ENCODE measurements at regions not wholly inside any gene's neighbourhood (a gene's known extent, or its start where the extent isn't known, plus 50 kb on each side); places are given as distances from the start of the nearest gene placed in this dataset.
"Not testable (repeated sequence)": the region's sequence is repeated elsewhere in the genome, so short reads cannot be mapped to it uniquely, and the experiment has no call there.

DNA sequence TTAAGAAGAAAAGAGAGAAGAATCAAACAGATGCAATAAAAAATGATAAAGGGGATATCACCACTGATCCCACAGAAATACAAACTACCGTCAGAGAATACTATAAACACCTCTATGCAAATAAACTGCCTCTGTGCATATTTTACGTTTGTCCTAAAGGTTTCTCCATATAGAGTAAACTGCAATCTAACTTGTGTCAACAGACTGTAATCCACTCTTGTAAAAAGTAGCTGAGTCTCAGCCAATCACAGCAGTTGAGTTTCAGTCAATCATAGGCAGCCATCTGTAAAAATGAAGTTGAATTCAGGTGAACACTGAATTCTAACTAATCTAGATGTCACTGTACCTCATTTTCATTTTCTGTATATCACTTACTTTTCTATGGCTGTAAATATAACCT lies 112.2 kb upstream of the SYNCRIP start:
- H3K9ac ChIP-seq = no peak overlapping the region
- no peaks in the 10 kb centered on the region for H3K27me3 ChIP-seq (ENCODE audit: insufficient read depth, low read depth)
- H3K36me3 ChIP-seq (ENCODE audit: insufficient read depth) = no peaks in the 10 kb centered on the region
- no peak overlapping the region for H2AFZ ChIP-seq (ENCODE audit: low read depth)
- no peak overlapping the region for H3K27ac ChIP-seq
- no peaks in the 10 kb centered on the region for H4K20me1 ChIP-seq (ENCODE audit: insufficient read depth)
- H3K4me3 ChIP-seq (IDR thresholded peaks at IDR 0.05; ENCODE audit: insufficient read depth, low read depth, low read length) = no peak overlapping the region
- no peak overlapping the region for H3K4me2 ChIP-seq
- H3K79me2 ChIP-seq (ENCODE audit: insufficient read depth, low read depth) = no peaks in the 10 kb centered on the region
- H3K4me1 ChIP-seq (ENCODE audit: low read depth, poor library complexity, severe bottlenecking) = no peaks in the 10 kb centered on the region
- TF ChIP-seq, protein P1, sequence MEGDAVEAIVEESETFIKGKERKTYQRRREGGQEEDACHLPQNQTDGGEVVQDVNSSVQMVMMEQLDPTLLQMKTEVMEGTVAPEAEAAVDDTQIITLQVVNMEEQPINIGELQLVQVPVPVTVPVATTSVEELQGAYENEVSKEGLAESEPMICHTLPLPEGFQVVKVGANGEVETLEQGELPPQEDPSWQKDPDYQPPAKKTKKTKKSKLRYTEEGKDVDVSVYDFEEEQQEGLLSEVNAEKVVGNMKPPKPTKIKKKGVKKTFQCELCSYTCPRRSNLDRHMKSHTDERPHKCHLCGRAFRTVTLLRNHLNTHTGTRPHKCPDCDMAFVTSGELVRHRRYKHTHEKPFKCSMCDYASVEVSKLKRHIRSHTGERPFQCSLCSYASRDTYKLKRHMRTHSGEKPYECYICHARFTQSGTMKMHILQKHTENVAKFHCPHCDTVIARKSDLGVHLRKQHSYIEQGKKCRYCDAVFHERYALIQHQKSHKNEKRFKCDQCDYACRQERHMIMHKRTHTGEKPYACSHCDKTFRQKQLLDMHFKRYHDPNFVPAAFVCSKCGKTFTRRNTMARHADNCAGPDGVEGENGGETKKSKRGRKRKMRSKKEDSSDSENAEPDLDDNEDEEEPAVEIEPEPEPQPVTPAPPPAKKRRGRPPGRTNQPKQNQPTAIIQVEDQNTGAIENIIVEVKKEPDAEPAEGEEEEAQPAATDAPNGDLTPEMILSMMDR (conservative IDR thresholded peaks at IDR 0.05; ENCODE audit: low read depth, low read length) = no peak

DNA sequence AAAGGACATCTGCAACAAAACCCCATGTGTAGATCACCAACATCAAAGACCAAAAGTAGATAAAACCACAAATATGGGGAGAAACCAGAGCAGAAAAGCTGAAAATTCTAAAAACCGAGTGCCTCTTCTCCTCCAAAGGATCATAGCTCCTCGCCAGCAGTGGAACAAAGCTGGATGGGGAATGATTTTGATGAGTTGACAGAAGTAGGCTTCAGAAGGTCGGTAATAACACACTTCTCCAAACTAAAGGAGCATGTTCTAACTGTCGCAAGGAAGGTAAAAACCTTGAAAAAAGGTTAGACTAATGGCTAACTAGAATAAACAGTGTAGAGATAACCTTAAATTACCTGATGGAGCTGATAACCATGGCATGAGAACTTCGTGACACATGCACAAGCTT lies 109.9 kb upstream of the SYNCRIP start:
- Histone ChIP-seq H3K27ac (no peak overlapping the region), H3K27me3 (ENCODE audit: insufficient read depth, low read depth) (no peaks in the 10 kb centered on the region), H3K9ac (no peak overlapping the region), H3K79me2 (ENCODE audit: insufficient read depth, low read depth) (no peaks in the 10 kb centered on the region), H3K4me2 (no peak overlapping the region), H2AFZ (ENCODE audit: low read depth) (no peak overlapping the region), H4K20me1 (ENCODE audit: insufficient read depth) (no peaks in the 10 kb centered on the region), H3K4me3 (IDR thresholded peaks at IDR 0.05; ENCODE audit: insufficient read depth, low read depth, low read length) (no peak overlapping the region), H3K4me1 (ENCODE audit: low read depth, poor library complexity, severe bottlenecking) (no peaks in the 10 kb centered on the region), H3K36me3 (ENCODE audit: insufficient read depth) (no peaks in the 10 kb centered on the region)
- TF ChIP-seq, protein P1 (conservative IDR thresholded peaks at IDR 0.05; ENCODE audit: low read depth, low read length) = no peak

DNA sequence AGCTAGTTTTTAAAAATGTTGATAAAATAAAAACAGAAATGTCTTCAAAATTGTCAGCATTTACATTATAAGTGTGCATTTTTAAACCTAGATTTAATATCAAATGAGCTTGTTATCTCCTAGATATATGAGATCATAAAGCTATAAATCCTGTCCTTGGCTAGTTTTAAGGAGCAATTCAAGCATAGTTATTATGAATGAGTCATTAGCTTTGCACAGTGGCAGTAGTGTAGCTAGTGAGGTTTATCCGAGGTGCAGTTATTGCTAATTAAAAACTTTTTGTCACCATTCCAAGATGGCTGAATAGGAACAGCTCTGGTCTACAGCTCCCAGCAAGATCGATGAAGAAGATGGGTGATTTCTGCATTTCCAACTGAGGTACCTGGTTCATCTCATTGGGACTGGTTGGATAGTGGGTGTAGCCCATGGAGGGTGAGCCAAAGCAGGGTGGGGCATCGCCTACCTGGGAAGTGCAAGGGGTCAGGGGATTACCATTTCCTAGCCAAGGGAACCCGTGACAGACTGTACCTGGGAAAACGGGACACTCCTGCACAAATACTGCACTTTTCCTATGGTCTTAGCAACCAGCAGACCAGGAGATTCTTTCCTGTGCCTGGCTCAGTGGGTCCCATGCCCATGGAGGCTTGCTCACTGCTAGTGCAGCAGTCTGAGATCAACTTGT lies 108.8 kb upstream of the SYNCRIP start:
- Histone ChIP-seq H3K4me3 (IDR thresholded peaks at IDR 0.05; ENCODE audit: insufficient read depth, low read depth, low read length) (no peak overlapping the region), H3K79me2 (ENCODE audit: insufficient read depth, low read depth) (no peaks in the 10 kb centered on the region), H3K4me1 (ENCODE audit: low read depth, poor library complexity, severe bottlenecking) (no peaks in the 10 kb centered on the region), H3K27me3 (ENCODE audit: insufficient read depth, low read depth) (no peaks in the 10 kb centered on the region), H3K4me2 (no peak overlapping the region), H2AFZ (ENCODE audit: low read depth) (no peak overlapping the region), H3K27ac (no peak overlapping the region), H3K9ac (no peak overlapping the region), H4K20me1 (ENCODE audit: insufficient read depth) (no peaks in the 10 kb centered on the region), H3K36me3 (ENCODE audit: insufficient read depth) (no peaks in the 10 kb centered on the region)
- TF ChIP-seq, protein P1 (conservative IDR thresholded peaks at IDR 0.05; ENCODE audit: low read depth, low read length) = no peak

DNA sequence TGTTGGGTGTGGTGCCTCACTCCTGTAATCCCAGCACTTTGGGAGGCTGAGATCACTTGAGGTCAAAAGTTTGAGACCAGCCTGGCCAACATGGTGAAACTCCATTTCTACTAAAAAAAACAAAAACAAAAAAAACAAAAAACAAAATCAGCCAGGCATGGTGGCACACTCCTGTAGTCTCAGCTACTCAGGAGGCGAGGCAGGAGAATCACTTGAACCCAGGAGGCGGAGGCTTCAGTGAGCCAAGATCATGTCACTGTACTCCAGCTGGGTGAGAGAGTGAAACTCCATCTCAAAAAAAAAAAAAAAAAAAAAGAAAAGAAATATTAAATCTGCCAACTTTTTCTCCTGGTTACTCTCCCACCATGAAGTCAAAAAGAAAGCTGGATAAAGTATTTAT lies 107.5 kb upstream of the SYNCRIP start:
- not testable (repeated sequence) for H3K4me1 ChIP-seq (ENCODE audit: low read depth, poor library complexity, severe bottlenecking); H3K27ac ChIP-seq; H3K9ac ChIP-seq; H3K36me3 ChIP-seq (ENCODE audit: insufficient read depth); H4K20me1 ChIP-seq (ENCODE audit: insufficient read depth); H3K4me2 ChIP-seq; H2AFZ ChIP-seq (ENCODE audit: low read depth); H3K4me3 ChIP-seq (IDR thresholded peaks at IDR 0.05; ENCODE audit: insufficient read depth, low read depth, low read length); H3K27me3 ChIP-seq (ENCODE audit: insufficient read depth, low read depth); H3K79me2 ChIP-seq (ENCODE audit: insufficient read depth, low read depth)

DNA sequence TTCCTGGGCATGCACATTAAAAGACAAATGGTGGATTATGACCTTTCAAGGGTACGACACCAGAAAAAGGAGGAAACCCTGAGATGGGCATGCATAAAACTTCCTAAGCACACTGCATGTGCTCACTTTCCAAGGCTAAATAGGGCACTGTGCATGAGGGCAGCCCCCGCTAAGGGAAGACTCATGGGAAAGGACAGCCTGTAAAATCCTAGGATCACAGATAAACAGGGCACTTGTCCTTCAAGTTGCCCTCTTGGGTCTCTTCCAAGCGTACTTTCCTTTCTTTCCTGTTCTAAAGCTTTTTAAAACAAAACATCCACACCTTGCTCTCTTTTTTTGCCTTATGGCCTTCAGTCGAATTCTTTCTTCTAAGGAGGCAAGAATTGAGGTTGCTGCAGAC lies 106.5 kb upstream of the SYNCRIP start:
- Histone ChIP-seq H3K9ac (no peak overlapping the region), H3K4me1 (ENCODE audit: low read depth, poor library complexity, severe bottlenecking) (no peaks in the 10 kb centered on the region), H4K20me1 (ENCODE audit: insufficient read depth) (no peaks in the 10 kb centered on the region), H3K4me2 (no peak overlapping the region), H3K27me3 (ENCODE audit: insufficient read depth, low read depth) (no peaks in the 10 kb centered on the region), H3K36me3 (ENCODE audit: insufficient read depth) (no peaks in the 10 kb centered on the region), H2AFZ (ENCODE audit: low read depth) (no peak overlapping the region), H3K4me3 (IDR thresholded peaks at IDR 0.05; ENCODE audit: insufficient read depth, low read depth, low read length) (no peak overlapping the region), H3K79me2 (ENCODE audit: insufficient read depth, low read depth) (no peaks in the 10 kb centered on the region), H3K27ac (no peak overlapping the region)
- TF ChIP-seq, protein P1 (conservative IDR thresholded peaks at IDR 0.05; ENCODE audit: low read depth, low read length) = no peak

All from KMS-11 (cell line).